KMS-11 (cell line): ENCODE measurements at regions not wholly inside any gene's neighbourhood (a gene's known extent, or its start where the extent isn't known, plus 50 kb on each side); places are given as distances from the start of the nearest gene placed in this dataset.

Experiments
- H2AFZ ChIP-seq: fragments of 200-600 bp; sonication (generic); 2 replicates; pipeline ENCODE4 v1.6.1; 2016; ENCODE audit warnings: antibody characterized with exemption, mixed run types, low read depth
- H3K27ac ChIP-seq: fragments of 200-600 bp; sonication (generic); 2 replicates; pipeline ENCODE4 v1.6.1; 2016; ENCODE audit warnings: mild to moderate bottlenecking, mixed run types
- H3K27me3 ChIP-seq: fragments of 200-600 bp; sonication (generic); 2 replicates; pipeline ENCODE4 v1.6.1; 2017; ENCODE audit warnings: mild to moderate bottlenecking, low read depth, mixed run types, moderate library complexity; ENCODE audit not compliant: insufficient read depth
- H3K36me3 ChIP-seq: fragments of 200-600 bp; sonication (generic); 2 replicates; pipeline ENCODE4 v1.6.1; 2017; ENCODE audit warnings: mild to moderate bottlenecking, mixed run types; ENCODE audit not compliant: insufficient read depth
- H3K4me1 ChIP-seq: fragments of 200-600 bp; sonication (generic); 2 replicates; pipeline ENCODE4 v1.6.1; 2016; ENCODE audit warnings: mild to moderate bottlenecking, low read depth, mixed run types; ENCODE audit not compliant: poor library complexity, severe bottlenecking
- H3K4me2 ChIP-seq: fragments of 200-600 bp; sonication (generic); 2 replicates; pipeline ENCODE4 v1.7.0; 2016; ENCODE audit warnings: mild to moderate bottlenecking, mixed run types
- H3K4me3 ChIP-seq: fragments of 200-600 bp; sonication (generic); IDR thresholded peaks from 2 replicates; pipeline ENCODE4 v1.6.1; 2017; ENCODE audit warnings: low read depth, low read length, mixed read lengths; ENCODE audit not compliant: insufficient read depth
- H3K79me2 ChIP-seq: fragments of 200-600 bp; sonication (generic); 2 replicates; pipeline ENCODE4 v1.6.1; 2016; ENCODE audit warnings: low read depth, mixed run types; ENCODE audit not compliant: insufficient read depth
- H3K9ac ChIP-seq: fragments of 200-600 bp; sonication (generic); 2 replicates; pipeline ENCODE4 v1.6.1; 2016; ENCODE audit warnings: mild to moderate bottlenecking, mixed run types
- H4K20me1 ChIP-seq: fragments of 200-600 bp; sonication (generic); 2 replicates; pipeline ENCODE4 v1.6.1; 2016; ENCODE audit warnings: mild to moderate bottlenecking, mixed run types; ENCODE audit not compliant: insufficient read depth
- CTCF ChIP-seq: fragments of 200-600 bp; sonication (generic); conservative IDR thresholded peaks from 2 replicates; pipeline ENCODE4 v1.6.1; 2017; ENCODE audit warnings: low read depth, mild to moderate bottlenecking, antibody characterized with exemption, low read length, moderate library complexity, mixed read lengths

GRCh38 chr4:36823199-36823967, 421.2 kb upstream of the NWD2 start:
- Histone ChIP-seq H2AFZ (no peak overlapping the region), H3K27me3 (no peaks in the 10 kb centered on the region), H3K9ac (no peak overlapping the region), H3K4me2 (peak overlapping the region; percentile 54; the same call in 1 of the 2 replicates), H3K4me3 (no peak overlapping the region), H3K27ac (peak overlapping the region; percentile 30; the same call in 1 of the 2 replicates), H3K79me2 (no peaks in the 10 kb centered on the region), H3K4me1 (peaks cover 20% of the 10 kb centered on the region), H4K20me1 (no peaks in the 10 kb centered on the region), H3K36me3 (no peaks in the 10 kb centered on the region)
- no peak for TF ChIP-seq CTCF

GRCh38 chr4:36824682-36825081, 419.9 kb upstream of the NWD2 start:
- Histone ChIP-seq H3K9ac (no peak overlapping the region), H3K36me3 (no peaks in the 10 kb centered on the region), H3K4me1 (peaks cover 20% of the 10 kb centered on the region), H3K4me3 (no peak overlapping the region), H3K27ac (no peak overlapping the region), H4K20me1 (no peaks in the 10 kb centered on the region), H3K79me2 (no peaks in the 10 kb centered on the region), H2AFZ (no peak overlapping the region), H3K27me3 (no peaks in the 10 kb centered on the region), H3K4me2 (peak overlapping the region; percentile 54)
- TF ChIP-seq CTCF, result no peak

- no peak overlapping the region for H3K9ac ChIP-seq
- no peaks in the 10 kb centered on the region for H3K4me1 ChIP-seq
- H3K27me3 ChIP-seq, result no peaks in the 10 kb centered on the region
- no peak overlapping the region for H3K4me3 ChIP-seq
- H3K27ac ChIP-seq, result no peak overlapping the region
- no peak for TF ChIP-seq CTCF
- no peak overlapping the region for H2AFZ ChIP-seq
- no peaks in the 10 kb centered on the region for H4K20me1 ChIP-seq
- no peaks in the 10 kb centered on the region for H3K79me2 ChIP-seq
- H3K36me3 ChIP-seq, result no peaks in the 10 kb centered on the region
- H3K4me2 ChIP-seq, result no peak overlapping the region
Measured at GRCh38 chr4:36835246-36835645, 409.3 kb upstream of the NWD2 start.

- Histone ChIP-seq H3K36me3 (no peaks in the 10 kb centered on the region), H4K20me1 (no peaks in the 10 kb centered on the region), H3K27me3 (no peaks in the 10 kb centered on the region), H2AFZ (no peak overlapping the region), H3K9ac (no peak overlapping the region), H3K4me2 (no peak overlapping the region), H3K79me2 (no peaks in the 10 kb centered on the region), H3K27ac (no peak overlapping the region), H3K4me1 (no peaks in the 10 kb centered on the region), H3K4me3 (no peak overlapping the region)
- no peak for TF ChIP-seq CTCF
Measured at GRCh38 chr4:36841583-36842326, 402.8 kb upstream of the NWD2 start.
